Fibroblast of villous mesenchyme (primary cell): ENCODE measurements at regions not wholly inside any gene's neighbourhood (a gene's known extent, or its start where the extent isn't known, plus 50 kb on each side); places are given as distances from the start of the nearest gene placed in this dataset.

ENCODE experiments used
- DNase-seq: peaks from one replicate; pipeline ENCODE4 v3.0.0-alpha.2; 2010; ENCODE audit warnings: low read depth
- H3K4me3 ChIP-seq: 2 replicates; pipeline ENCODE4 v1.5.1; 2011; ENCODE audit warnings: low read depth, mild to moderate bottlenecking, low read length
- CTCF ChIP-seq: IDR thresholded peaks from 2 replicates; pipeline ENCODE4 v1.5.1; 2012; ENCODE audit warnings: low read depth, mild to moderate bottlenecking, low read length; ENCODE audit not compliant: insufficient read depth

- no peak overlapping the region for H3K4me3 ChIP-seq
- TF ChIP-seq CTCF = no peak
- no peak for DNase-seq
These were observed 82.6 kb downstream of the FOXL3 start for GRCh38 chr7:372546-372931.

- no peak for TF ChIP-seq CTCF
- DNase-seq = no peak
- no peak overlapping the region for H3K4me3 ChIP-seq
These were observed 83.2 kb downstream of the FOXL3 start for GRCh38 chr7:372932-373791.

- H3K4me3 ChIP-seq = no peak overlapping the region
- no peak for DNase-seq
- no peak for TF ChIP-seq CTCF
These were observed 84.1 kb downstream of the FOXL3 start for GRCh38 chr7:373818-374705.

- H3K4me3 ChIP-seq = no peak overlapping the region
- no peak for DNase-seq
- no peak for TF ChIP-seq CTCF
These were observed 84.8 kb downstream of the FOXL3 start for GRCh38 chr7:374706-375311.

GRCh38 chr7:375321-375831 lies 85.4 kb downstream of the FOXL3 start:
- no peak overlapping the region for H3K4me3 ChIP-seq
- DNase-seq = no peak
- no peak for TF ChIP-seq CTCF

- TF ChIP-seq CTCF = no peak
- no peak overlapping the region for H3K4me3 ChIP-seq
- DNase-seq = no peak
These were observed 85.9 kb downstream of the FOXL3 start for GRCh38 chr7:375901-376305.
